ENCODE measurements at regions not wholly inside any gene's neighbourhood (a gene's known extent, or its start where the extent isn't known, plus 50 kb on each side); places are given as distances from the start of the nearest gene placed in this dataset.
"Not testable (repeated sequence)": the region's sequence is repeated elsewhere in the genome, so short reads cannot be mapped to it uniquely, and the experiment has no call there.

DNA sequence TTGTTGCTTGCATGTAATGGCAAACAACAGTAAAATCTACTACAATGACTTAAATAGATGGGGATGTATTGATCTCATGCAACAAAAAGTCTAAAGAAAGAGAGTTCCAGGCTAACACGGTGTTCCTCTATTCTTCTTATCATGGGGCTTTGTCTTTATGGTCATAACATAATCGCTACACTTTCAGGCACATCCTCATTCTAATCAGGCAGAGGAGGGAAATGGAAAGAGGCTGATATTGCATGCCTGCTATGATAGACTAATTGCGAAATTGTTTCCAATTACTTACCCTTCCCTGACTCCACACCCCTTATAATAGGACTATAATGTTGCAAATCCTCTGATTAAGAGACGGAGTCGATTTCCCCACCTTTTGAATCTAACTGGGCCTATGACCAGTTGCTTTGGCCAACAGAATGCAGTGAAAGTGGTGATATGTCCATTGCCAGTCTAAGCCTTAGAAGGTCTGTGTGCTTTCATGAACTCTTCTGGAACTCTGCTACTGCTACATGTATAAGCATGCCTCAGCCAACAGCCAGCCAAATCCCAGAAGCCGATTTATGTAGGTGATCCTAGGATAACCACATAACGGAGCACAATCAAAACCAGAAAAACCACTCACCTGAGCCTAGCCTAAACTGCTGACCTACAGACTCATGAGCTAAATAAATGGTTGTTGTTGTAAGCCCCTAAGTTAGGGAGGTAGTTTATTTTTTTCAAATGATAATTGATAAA lies 180.3 kb upstream of the TACR1 start:
- H3K9me3 ChIP-seq (ENCODE audit: low read length): no peaks in the 10 kb centered on the region
- intact Hi-C loops (cut with micrococcal nuclease; ENCODE audit: unreplicated experiment): no loop called here
- no peak for TF ChIP-seq EZH2phosphoT487 (IDR thresholded peaks at IDR 0.05; ENCODE audit: borderline replicate concordance, low read depth, low read length)
- TF ChIP-seq, protein P1, sequence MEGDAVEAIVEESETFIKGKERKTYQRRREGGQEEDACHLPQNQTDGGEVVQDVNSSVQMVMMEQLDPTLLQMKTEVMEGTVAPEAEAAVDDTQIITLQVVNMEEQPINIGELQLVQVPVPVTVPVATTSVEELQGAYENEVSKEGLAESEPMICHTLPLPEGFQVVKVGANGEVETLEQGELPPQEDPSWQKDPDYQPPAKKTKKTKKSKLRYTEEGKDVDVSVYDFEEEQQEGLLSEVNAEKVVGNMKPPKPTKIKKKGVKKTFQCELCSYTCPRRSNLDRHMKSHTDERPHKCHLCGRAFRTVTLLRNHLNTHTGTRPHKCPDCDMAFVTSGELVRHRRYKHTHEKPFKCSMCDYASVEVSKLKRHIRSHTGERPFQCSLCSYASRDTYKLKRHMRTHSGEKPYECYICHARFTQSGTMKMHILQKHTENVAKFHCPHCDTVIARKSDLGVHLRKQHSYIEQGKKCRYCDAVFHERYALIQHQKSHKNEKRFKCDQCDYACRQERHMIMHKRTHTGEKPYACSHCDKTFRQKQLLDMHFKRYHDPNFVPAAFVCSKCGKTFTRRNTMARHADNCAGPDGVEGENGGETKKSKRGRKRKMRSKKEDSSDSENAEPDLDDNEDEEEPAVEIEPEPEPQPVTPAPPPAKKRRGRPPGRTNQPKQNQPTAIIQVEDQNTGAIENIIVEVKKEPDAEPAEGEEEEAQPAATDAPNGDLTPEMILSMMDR (conservative IDR thresholded peaks at IDR 0.05; ENCODE audit: low read length): no peak
- H3K27ac ChIP-seq (ENCODE audit: low read depth, low read length, poor library complexity, severe bottlenecking): no peak overlapping the region
- H3K79me2 ChIP-seq (ENCODE audit: insufficient read depth, low read depth, low read length): no peaks in the 10 kb centered on the region
- no peak for DNase-seq (ENCODE audit: low spot score)
- ChIA-PET POLR2A (no interaction called here), CTCF (ENCODE audit: unreplicated experiment) (no interaction called here)
- no peaks in the 10 kb centered on the region for H4K20me1 ChIP-seq (ENCODE audit: insufficient read depth, low read length)
- BruUV-seq (replicated peaks): no TSS peak
- H2AFZ ChIP-seq (ENCODE audit: low read length): no peak overlapping the region
- H3K4me2 ChIP-seq (ENCODE audit: low read length): no peak overlapping the region
- no peak overlapping the region for H3K4me3 ChIP-seq (ENCODE audit: low read depth, low read length, poor library complexity, severe bottlenecking)
- no peaks in the 10 kb centered on the region for H3K36me3 ChIP-seq (ENCODE audit: insufficient read depth, low read length)
- H3K9me2 ChIP-seq (ENCODE audit: insufficient read depth, low read length): no peaks in the 10 kb centered on the region
- no peaks in the 10 kb centered on the region for H3K4me1 ChIP-seq (ENCODE audit: insufficient read depth, low read length, poor library complexity, severe bottlenecking)

DNA sequence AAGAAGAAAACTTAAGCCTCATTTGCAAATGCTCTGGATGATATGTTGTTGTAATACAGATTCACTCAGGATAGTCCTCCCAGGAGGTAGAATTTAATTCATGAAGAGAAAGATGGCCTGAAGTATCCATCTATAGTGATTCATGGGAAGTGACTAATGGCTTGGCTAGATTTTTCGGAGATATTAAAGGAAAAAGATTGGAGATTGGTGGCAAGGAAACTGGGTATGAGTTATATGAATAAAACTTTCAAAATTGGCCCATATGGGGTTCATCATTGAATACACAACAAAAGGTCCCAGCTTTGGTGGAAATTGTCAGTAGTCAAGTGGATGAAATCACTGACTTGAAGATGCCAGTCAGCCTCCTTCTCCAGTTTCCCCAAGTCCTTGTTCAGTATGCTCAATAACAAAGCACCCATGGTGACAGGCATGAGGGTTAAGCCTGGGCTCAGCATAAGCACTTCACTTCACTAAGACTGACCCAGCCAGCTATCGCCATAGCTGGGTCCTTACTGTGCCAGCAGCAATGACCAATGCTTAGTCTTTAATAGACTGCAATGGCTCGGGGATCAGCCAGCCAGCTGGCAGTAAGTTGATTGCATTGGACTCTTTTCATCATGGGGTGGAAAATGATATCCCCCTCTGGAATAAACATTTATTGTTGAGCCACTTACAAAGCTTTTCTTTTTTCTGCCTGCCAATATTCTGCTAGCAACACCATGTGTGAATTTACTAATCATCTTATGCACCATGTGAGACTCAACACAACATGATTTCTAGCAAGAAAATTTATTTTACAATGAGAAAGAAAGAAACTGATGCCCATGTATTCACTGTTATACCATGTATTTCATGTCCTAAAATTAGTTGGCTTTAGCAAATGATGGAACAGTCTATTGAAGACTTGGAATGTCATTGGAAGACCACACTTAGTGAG lies 176.6 kb upstream of the TACR1 start:
- no peak overlapping the region for H3K4me2 ChIP-seq (ENCODE audit: low read length)
- no peaks in the 10 kb centered on the region for H4K20me1 ChIP-seq (ENCODE audit: insufficient read depth, low read length)
- intact Hi-C loops (cut with micrococcal nuclease; ENCODE audit: unreplicated experiment): no loop called here
- no peaks in the 10 kb centered on the region for H3K9me2 ChIP-seq (ENCODE audit: insufficient read depth, low read length)
- no peaks in the 10 kb centered on the region for H3K36me3 ChIP-seq (ENCODE audit: insufficient read depth, low read length)
- H2AFZ ChIP-seq (ENCODE audit: low read length): no peak overlapping the region
- POLR2A ChIA-PET: interaction anchor here (0.7 kb wide), 1 partner anchor 8 kb away, joined by 3 read pairs; no protein-coding TSS in a partner anchor
- H3K27ac ChIP-seq (ENCODE audit: low read depth, low read length, poor library complexity, severe bottlenecking): no peak overlapping the region
- BruUV-seq (replicated peaks): no TSS peak
- H3K4me3 ChIP-seq (ENCODE audit: low read depth, low read length, poor library complexity, severe bottlenecking): no peak overlapping the region
- CTCF ChIA-PET (ENCODE audit: unreplicated experiment): no interaction called here
- H3K4me1 ChIP-seq (ENCODE audit: insufficient read depth, low read length, poor library complexity, severe bottlenecking): no peaks in the 10 kb centered on the region
- TF ChIP-seq, protein P1 (conservative IDR thresholded peaks at IDR 0.05; ENCODE audit: low read length): no peak
- no peak for TF ChIP-seq EZH2phosphoT487 (IDR thresholded peaks at IDR 0.05; ENCODE audit: borderline replicate concordance, low read depth, low read length)
- H3K79me2 ChIP-seq (ENCODE audit: insufficient read depth, low read depth, low read length): no peaks in the 10 kb centered on the region
- H3K9me3 ChIP-seq (ENCODE audit: low read length): no peaks in the 10 kb centered on the region
- no peak for DNase-seq (ENCODE audit: low spot score)

DNA sequence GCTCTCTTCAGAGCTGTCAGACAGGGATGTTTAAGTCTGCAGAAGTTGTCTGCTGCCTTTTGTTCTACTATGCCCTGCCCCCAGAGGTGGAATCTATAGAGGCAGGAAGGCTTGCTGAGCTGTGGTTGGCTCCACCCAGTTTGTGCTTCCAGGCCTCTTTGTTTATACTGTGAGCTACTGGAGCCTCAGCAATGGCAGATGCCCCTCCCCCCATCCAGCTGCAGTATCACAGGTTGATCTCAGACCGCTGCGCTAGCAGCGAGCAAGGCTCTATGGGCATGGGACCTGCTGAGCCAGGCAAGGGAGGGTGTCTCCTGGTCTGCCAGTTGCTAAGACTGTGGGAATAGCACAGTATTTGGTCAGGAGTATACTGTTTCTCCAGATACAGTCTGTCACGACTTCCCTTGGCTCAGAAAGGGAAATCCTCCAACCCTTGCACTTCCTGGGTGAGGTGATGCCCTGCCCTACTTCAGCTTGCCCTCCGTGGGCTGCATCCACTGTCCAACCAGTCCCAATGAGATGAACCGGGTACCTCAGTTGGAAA lies 175.2 kb upstream of the TACR1 start:
- DNase-seq (ENCODE audit: low spot score); H3K4me3 ChIP-seq (ENCODE audit: low read depth, low read length, poor library complexity, severe bottlenecking); H3K9me3 ChIP-seq (ENCODE audit: low read length); H3K9me2 ChIP-seq (ENCODE audit: insufficient read depth, low read length); POLR2A ChIA-PET; H3K36me3 ChIP-seq (ENCODE audit: insufficient read depth, low read length); BruUV-seq (replicated peaks); H3K4me1 ChIP-seq (ENCODE audit: insufficient read depth, low read length, poor library complexity, severe bottlenecking); H2AFZ ChIP-seq (ENCODE audit: low read length); H3K79me2 ChIP-seq (ENCODE audit: insufficient read depth, low read depth, low read length); H3K4me2 ChIP-seq (ENCODE audit: low read length); H4K20me1 ChIP-seq (ENCODE audit: insufficient read depth, low read length); H3K27ac ChIP-seq (ENCODE audit: low read depth, low read length, poor library complexity, severe bottlenecking); intact Hi-C loops (cut with micrococcal nuclease; ENCODE audit: unreplicated experiment); CTCF ChIA-PET (ENCODE audit: unreplicated experiment): not testable (repeated sequence)

Measured in OCI-LY7 (cell line).